H9 (cell line): ENCODE measurements at regions not wholly inside any gene's neighbourhood (a gene's known extent, or its start where the extent isn't known, plus 50 kb on each side); places are given as distances from the start of the nearest gene placed in this dataset.

Experiments used
- DNase-seq: peaks from one replicate; pipeline ENCODE4 v3.0.0-alpha.2; 2017
- H2AFZ ChIP-seq: one replicate; pipeline ENCODE4 v1.6.1; 2013; ENCODE audit warnings: mild to moderate bottlenecking, low read length, control low read depth, moderate library complexity
- H2AK5ac ChIP-seq: 2 replicates; pipeline ENCODE4 v1.6.1; 2013; ENCODE audit warnings: low read length, control low read depth, mixed read lengths; ENCODE audit not compliant: insufficient read length
- H2BK120ac ChIP-seq: one replicate; pipeline ENCODE4 v1.6.1; 2013; ENCODE audit warnings: low read depth, mild to moderate bottlenecking, low read length, control low read depth, inconsistent platforms; ENCODE audit not compliant: poor library complexity, severe bottlenecking
- H2BK12ac ChIP-seq: 2 replicates; pipeline ENCODE4 v1.6.1; 2013; ENCODE audit warnings: low read length, control low read depth, mixed read lengths, low read depth; ENCODE audit not compliant: insufficient read length
- H2BK15ac ChIP-seq: 2 replicates; pipeline ENCODE4 v1.6.1; 2013; ENCODE audit warnings: low read depth, low read length, control low read depth
- H2BK20ac ChIP-seq: one replicate; pipeline ENCODE4 v1.6.1; 2013; ENCODE audit warnings: low read depth, mild to moderate bottlenecking, low read length, control low read depth, inconsistent platforms; ENCODE audit not compliant: poor library complexity, severe bottlenecking
- H2BK5ac ChIP-seq: 2 replicates; pipeline ENCODE4 v1.6.1; 2013; ENCODE audit warnings: low read length, control low read depth, mixed read lengths; ENCODE audit not compliant: insufficient read length
- H3K14ac ChIP-seq: 2 replicates; pipeline ENCODE4 v1.6.1; 2013; ENCODE audit warnings: low read length, control low read depth; ENCODE audit not compliant: insufficient read depth
- H3K18ac ChIP-seq: 2 replicates; pipeline ENCODE4 v1.6.1; 2013; ENCODE audit warnings: low read depth, mild to moderate bottlenecking, mixed read lengths, low read length, control low read depth; ENCODE audit not compliant: insufficient read length
- H3K23ac ChIP-seq: 2 replicates; pipeline ENCODE4 v1.6.1; 2013; ENCODE audit warnings: low read length, control low read depth, mixed read lengths, low read depth; ENCODE audit not compliant: insufficient read length
- H3K23me2 ChIP-seq: 2 replicates; pipeline ENCODE4 v1.6.1; 2013; ENCODE audit warnings: low read depth, mild to moderate bottlenecking, mixed read lengths, low read length, control low read depth; ENCODE audit not compliant: insufficient read length, poor library complexity, severe bottlenecking
- H3K27ac ChIP-seq: 2 replicates; pipeline ENCODE4 v1.5.1; 2013; ENCODE audit warnings: low read length, control low read depth, mixed read lengths, low read depth; ENCODE audit not compliant: insufficient read length
- H3K27me3 ChIP-seq: 2 replicates; pipeline ENCODE4 v1.6.1; 2013; ENCODE audit warnings: low read length, control low read depth, inconsistent platforms; ENCODE audit not compliant: insufficient read depth
- H3K4ac ChIP-seq: 2 replicates; pipeline ENCODE4 v1.6.1; 2013; ENCODE audit warnings: low read depth, mild to moderate bottlenecking, control low read depth, inconsistent platforms, low read length, moderate library complexity
- H3K4me1 ChIP-seq: 2 replicates; pipeline ENCODE4 v1.6.1; 2013; ENCODE audit warnings: low read length, control low read depth, inconsistent platforms; ENCODE audit not compliant: insufficient read depth
- H3K4me2 ChIP-seq: 2 replicates; pipeline ENCODE4 v1.6.1; 2013; ENCODE audit warnings: low read length, control low read depth, mixed read lengths; ENCODE audit not compliant: insufficient read length, insufficient read depth
- H3K56ac ChIP-seq: 2 replicates; pipeline ENCODE4 v1.6.1; 2013; ENCODE audit warnings: low read depth, mild to moderate bottlenecking, mixed read lengths, low read length, control low read depth; ENCODE audit not compliant: insufficient read length
- H3K79me1 ChIP-seq: 2 replicates; pipeline ENCODE4 v1.6.1; 2013; ENCODE audit warnings: low read depth, mild to moderate bottlenecking, moderate library complexity, low read length, control low read depth, inconsistent platforms; ENCODE audit not compliant: insufficient read depth, poor library complexity, severe bottlenecking
- H3K79me2 ChIP-seq: 2 replicates; pipeline ENCODE4 v1.6.1; 2013; ENCODE audit warnings: low read length, control low read depth, inconsistent platforms; ENCODE audit not compliant: insufficient read depth
- H3K9ac ChIP-seq: 2 replicates; pipeline ENCODE4 v1.6.1; 2013; ENCODE audit warnings: low read length, control low read depth, mixed read lengths; ENCODE audit not compliant: insufficient read length; ENCODE audit errors: extremely low read depth
- H3K9me3 ChIP-seq: one replicate; pipeline ENCODE4 v1.6.1; 2013; ENCODE audit warnings: low read depth, low read length, inconsistent platforms; ENCODE audit not compliant: control insufficient read depth
- H3T11ph ChIP-seq: one replicate; pipeline ENCODE4 v1.6.1; 2013; ENCODE audit warnings: mild to moderate bottlenecking, low read length, control low read depth, inconsistent platforms
- H4K20me1 ChIP-seq: one replicate; pipeline ENCODE4 v1.6.1; 2013; ENCODE audit not compliant: control insufficient read depth, insufficient read length, insufficient read depth
- H4K5ac ChIP-seq: 2 replicates; pipeline ENCODE4 v1.6.1; 2013; ENCODE audit warnings: low read depth, mild to moderate bottlenecking, mixed read lengths, low read length, control low read depth; ENCODE audit not compliant: insufficient read length
- H4K8ac ChIP-seq: replicated peaks from 2 replicates; pipeline ENCODE4 v1.6.1; 2013; ENCODE audit warnings: low read length, control low read depth, mixed read lengths, low read depth; ENCODE audit not compliant: insufficient read length
- H4K91ac ChIP-seq: 2 replicates; pipeline ENCODE4 v1.6.1; 2013; ENCODE audit warnings: low read depth, mild to moderate bottlenecking, moderate library complexity, mixed read lengths, low read length, control low read depth; ENCODE audit not compliant: insufficient read length
- H3K27ac Mint-ChIP-seq, 3 experiments: 2 replicates in 2 of 3; 3 replicates in 1 of 3; pipeline ENCODE4 v1.8.0; 2020 to 2021; ENCODE audit warnings: mixed read lengths in 3 of 3, mild to moderate bottlenecking in 1 of 3, moderate library complexity in 1 of 3
- H3K27me3 Mint-ChIP-seq: 2 replicates; pipeline ENCODE4 v1.8.0; 2021; ENCODE audit warnings: low read depth, mild to moderate bottlenecking, moderate library complexity, mixed read lengths
- H3K36me3 Mint-ChIP-seq, 3 experiments: 2 replicates in 2 of 3; 3 replicates in 1 of 3; pipeline ENCODE4 v1.8.0; 2020 to 2021; ENCODE audit warnings: low read depth in 3 of 3, mixed read lengths in 3 of 3; ENCODE audit not compliant: insufficient read depth in 1 of 3
- H3K4me1 Mint-ChIP-seq, 2 experiments: 2 replicates each; pipeline ENCODE4 v1.8.0; 2020; ENCODE audit warnings: mixed read lengths in 2 of 2
- H3K4me3 Mint-ChIP-seq, 2 experiments: 2 replicates in 1 of 2; 3 replicates in 1 of 2; pipeline ENCODE4 v1.8.0; 2020 to 2021; ENCODE audit warnings: mild to moderate bottlenecking in 2 of 2, mixed read lengths in 2 of 2, moderate library complexity in 1 of 2
- H3K9me3 Mint-ChIP-seq, 2 experiments: 2 replicates in 1 of 2; 3 replicates in 1 of 2; pipeline ENCODE4 v1.8.0; 2020; ENCODE audit warnings: mild to moderate bottlenecking in 2 of 2, mixed read lengths in 2 of 2, moderate library complexity in 1 of 2
- CTCF ChIP-seq: fragments of 200-600 bp; sonication (generic); conservative IDR thresholded peaks from 3 replicates; pipeline ENCODE4 v1.8.0; 2021; ENCODE audit warnings: antibody characterized with exemption, mild to moderate bottlenecking
- WGBS: extraction: QIAGEN DNeasy Blood & Tissue Kit; methylation state at CpG from one replicate; pipeline ENCODE4 v1.1.7; 2013; ENCODE audit warnings: missing lambda C conversion rate, low lambda C conversion rate, mixed read lengths; ENCODE audit not compliant: insufficient read length; ENCODE audit errors: extremely low coverage; 5-methylcytosine and 5-hydroxymethylcytosine counted together

DNA sequence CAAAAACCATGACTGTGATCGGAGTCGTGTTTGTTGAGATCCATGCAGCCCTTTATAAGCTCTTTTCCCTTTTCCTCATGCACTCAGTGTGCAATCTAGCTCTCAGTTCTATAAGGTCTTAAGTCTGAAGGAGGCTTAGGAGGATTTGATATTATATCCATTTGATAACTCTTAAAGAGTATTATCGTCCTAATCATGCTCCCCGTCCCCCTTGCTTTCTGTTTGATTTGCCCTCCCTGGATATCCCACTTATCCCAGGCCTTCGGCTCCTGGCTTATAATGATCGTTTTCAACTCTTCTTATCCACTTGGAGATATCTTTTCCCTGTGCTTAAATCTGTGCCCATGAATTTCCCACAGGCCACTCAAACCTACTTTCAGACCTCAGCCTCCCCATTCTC is 1917.7 kb upstream of the PIK3C3 start:
- H4K91ac ChIP-seq, result no peak overlapping the region
- H3K18ac ChIP-seq, result no peak overlapping the region
- Mint-ChIP-seq H3K27me3 (peaks cover 8% of the 10 kb centered on the region), H3K9me3 (no peaks in the 10 kb centered on the region), H3K4me1 (peaks cover 9 to 13% of the 10 kb centered on the region in 2 experiments), H3K4me3 (no peak overlapping the region), H3K36me3 (no peaks in the 10 kb centered on the region; a peak in 1 of 7 replicates), H3K27ac (no peak overlapping the region)
- no peak overlapping the region for H3K23ac ChIP-seq
- no peak overlapping the region for H2AK5ac ChIP-seq
- H3K9me3 ChIP-seq, result no peaks in the 10 kb centered on the region
- no peak for DNase-seq
- no CpG with 5 or more reads among the region's 6 CpGs for WGBS
- H2BK20ac ChIP-seq, result no peak overlapping the region
- H3K9ac ChIP-seq, result no peak overlapping the region
- TF ChIP-seq CTCF, result no peak
- H4K20me1 ChIP-seq, result no peaks in the 10 kb centered on the region
- H2BK15ac ChIP-seq, result no peak overlapping the region
- no peak overlapping the region for H4K8ac ChIP-seq
- H3T11ph ChIP-seq, result no peak overlapping the region
- H3K23me2 ChIP-seq, result no peaks in the 10 kb centered on the region
- no peak overlapping the region for H4K5ac ChIP-seq
- no peaks in the 10 kb centered on the region for H3K79me1 ChIP-seq
- H3K4ac ChIP-seq, result no peak overlapping the region
- no peak overlapping the region for H2AFZ ChIP-seq
- no peak overlapping the region for H3K14ac ChIP-seq
- no peaks in the 10 kb centered on the region; the same call in 1 of the 2 replicates for H3K4me1 ChIP-seq
- H3K27me3 ChIP-seq, result no peaks in the 10 kb centered on the region
- no peak overlapping the region for H3K56ac ChIP-seq
- no peak overlapping the region for H3K27ac ChIP-seq
- no peak overlapping the region for H2BK5ac ChIP-seq
- H2BK12ac ChIP-seq, result no peak overlapping the region
- no peak overlapping the region for H2BK120ac ChIP-seq
- no peaks in the 10 kb centered on the region for H3K79me2 ChIP-seq
- no peak overlapping the region for H3K4me2 ChIP-seq
